A549 (cell line): ENCODE measurements at regions not wholly inside any gene's neighbourhood (a gene's known extent, or its start where the extent isn't known, plus 50 kb on each side); places are given as distances from the start of the nearest gene placed in this dataset.

Experiments
- ATAC-seq, 2 experiments: fragments of 200-7000 bp in 1 of 2; fragments of >200 bp in 1 of 2; cut with Nextera tagmentation in 1 of 2; cut with Tn5 transposase in 1 of 2; 3 replicates each; pipeline versions ENCODE4 v1.8.0 to v1.9.1; 2018 to 2020; ENCODE audit warnings: mild to moderate bottlenecking in 1 of 2, moderate library complexity in 1 of 2
- CTCF ChIA-PET: fragments of 300-600 bp; sonication (Branson Sonifier 250); formaldehyde crosslinking; extraction: SDS; loops from one replicate; lab custom pipeline; 2021; ENCODE audit warnings: antibody characterized with exemption, inconsistent platforms; lab: Yijun Ruan, JAX
- POLR2A ChIA-PET: fragments of 350-600 bp; formaldehyde crosslinking; extraction: SDS; loops from one replicate; lab custom pipeline; 2021; ENCODE audit warnings: antibody characterized with exemption, inconsistent platforms; lab: Yijun Ruan, JAX
- DNase-seq, 2 experiments: peaks; one replicate each; pipeline versions ENCODE4 v3.0.0 to v3.0.0-alpha.2; 2011 to 2016; ENCODE audit warnings: low read depth in 1 of 2, low spot score in 1 of 2
- FAIRE-seq: peaks from 2 replicates; lab custom pipeline; 2011; peaks lifted over from hg19 to GRCh38; lab: Jason Lieb, UNC
- H3K27ac ChIP-seq, 2 experiments: fragments of >200 bp; sonication (Bioruptor Twin); formaldehyde crosslinking; 3 replicates each; pipeline ENCODE4 v1.5.1; 2016 to 2017
- H3K4me1 ChIP-seq: fragments of >200 bp; sonication (Bioruptor Twin); formaldehyde crosslinking; 3 replicates; pipeline ENCODE4 v1.6.1; 2016
- H3K4me2 ChIP-seq: fragments of >200 bp; sonication (Bioruptor Twin); formaldehyde crosslinking; 3 replicates; pipeline ENCODE4 v1.6.1; 2016
- H3K4me3 ChIP-seq: fragments of >200 bp; sonication (Bioruptor Twin); formaldehyde crosslinking; 3 replicates; pipeline ENCODE4 v1.5.1; 2016
- H3K9me3 ChIP-seq: fragments of >200 bp; sonication (Bioruptor Twin); formaldehyde crosslinking; 3 replicates; pipeline ENCODE4 v1.6.1; 2016
- ATOH8 ChIP-seq: fragments of 250-450 bp; sonication (Bioruptor Pico); IDR thresholded peaks from 2 replicates; pipeline ENCODE4 v1.5.0; 2020; ENCODE audit warnings: low read depth, mild to moderate bottlenecking, moderate library complexity
- BHLHE40 ChIP-seq: IDR thresholded peaks from 2 replicates; pipeline ENCODE4 v1.6.1; 2012; ENCODE audit warnings: low read depth, low read length, inconsistent platforms
- CBX2 ChIP-seq: fragments of 200-600 bp; sonication (generic); IDR thresholded peaks from 2 replicates; pipeline ENCODE4 v1.6.1; 2016; ENCODE audit warnings: low read depth, mild to moderate bottlenecking, borderline replicate concordance
- CBX8 ChIP-seq: fragments of 200-600 bp; sonication (generic); IDR thresholded peaks from 2 replicates; pipeline ENCODE4 v1.6.1; 2016
- EHF ChIP-seq: fragments of 250-450 bp; sonication (Bioruptor Pico); IDR thresholded peaks from 2 replicates; pipeline ENCODE4 v1.5.0; 2020; ENCODE audit warnings: mild to moderate bottlenecking
- EHMT2 ChIP-seq: fragments of 200-600 bp; sonication (generic); IDR thresholded peaks from 2 replicates; pipeline ENCODE4 v1.6.1; 2016; ENCODE audit warnings: antibody characterized with exemption, low read depth, mild to moderate bottlenecking, moderate library complexity
- ESRRA ChIP-seq: fragments of 150-350 bp; IDR thresholded peaks from 2 replicates; pipeline ENCODE4 v1.6.1; 2014; ENCODE audit warnings: mild to moderate bottlenecking, low read length, borderline replicate concordance
- FOSB ChIP-seq: fragments of 250-450 bp; sonication (Bioruptor Pico); IDR thresholded peaks from 2 replicates; pipeline ENCODE4 v1.5.0; 2020; ENCODE audit warnings: mild to moderate bottlenecking, moderate library complexity
- FOXS1 ChIP-seq: fragments of 250-450 bp; sonication (Bioruptor Pico); IDR thresholded peaks from 2 replicates; pipeline ENCODE4 v1.5.0; 2020; ENCODE audit warnings: mild to moderate bottlenecking, moderate library complexity
- GATA3 ChIP-seq: IDR thresholded peaks from 2 replicates; pipeline ENCODE4 v1.6.1; 2012; ENCODE audit warnings: borderline replicate concordance
- HDAC2 ChIP-seq: fragments of 200-600 bp; sonication (generic); IDR thresholded peaks from 2 replicates; pipeline ENCODE4 v1.6.1; 2016
- HOXA7 ChIP-seq: fragments of 250-450 bp; sonication (Bioruptor Pico); IDR thresholded peaks from 2 replicates; pipeline ENCODE4 v1.5.0; 2020; ENCODE audit warnings: mild to moderate bottlenecking, moderate library complexity
- HOXB13 ChIP-seq: fragments of 250-450 bp; sonication (Bioruptor Pico); IDR thresholded peaks from 2 replicates; pipeline ENCODE4 v1.5.0; 2020; ENCODE audit warnings: low read depth, mild to moderate bottlenecking, moderate library complexity
- JUNB ChIP-seq: fragments of >200 bp; sonication (Bioruptor Twin); formaldehyde crosslinking; IDR thresholded peaks from 2 replicates; pipeline ENCODE4 v1.6.1; 2016
- MAFK ChIP-seq: fragments of 450-650 bp; IDR thresholded peaks from 2 replicates; pipeline ENCODE4 v1.6.1; 2014; ENCODE audit not compliant: partially characterized antibody
- PBX3 ChIP-seq: IDR thresholded peaks from 2 replicates; pipeline ENCODE4 v1.6.1; 2012
- POLR2A ChIP-seq: IDR thresholded peaks from 2 replicates; pipeline ENCODE4 v1.6.1; 2012; ENCODE audit warnings: mild to moderate bottlenecking, low read length
- RAD21 ChIP-seq, 2 experiments: fragments of >200 bp in 1 of 2; sonication (Bioruptor Twin) in 1 of 2; formaldehyde crosslinking in 1 of 2; IDR thresholded peaks in 1 of 2; conservative IDR thresholded peaks in 1 of 2; 2 replicates in 1 of 2; 3 replicates in 1 of 2; pipeline ENCODE4 v1.6.1; 2012 to 2018; ENCODE audit warnings: inconsistent platforms in 1 of 2
- SMC3 ChIP-seq: fragments of >200 bp; sonication (Bioruptor Twin); formaldehyde crosslinking; IDR thresholded peaks from 3 replicates; pipeline ENCODE4 v1.6.1; 2018; ENCODE audit warnings: inconsistent platforms
- SREBF2 ChIP-seq: fragments of 450-650 bp; IDR thresholded peaks from 2 replicates; pipeline ENCODE4 v1.6.1; 2014; ENCODE audit warnings: mild to moderate bottlenecking, moderate library complexity
- TFCP2L1 ChIP-seq: fragments of 250-450 bp; sonication (Bioruptor Pico); IDR thresholded peaks from 2 replicates; pipeline ENCODE4 v1.5.0; 2021; ENCODE audit warnings: mild to moderate bottlenecking
- ZC3H11A ChIP-seq: fragments of 450-650 bp; IDR thresholded peaks from 2 replicates; pipeline ENCODE4 v1.6.1; 2014; ENCODE audit warnings: antibody characterized with exemption, mild to moderate bottlenecking
- ZNF302 ChIP-seq: fragments of 250-450 bp; sonication (Bioruptor Pico); IDR thresholded peaks from 2 replicates; pipeline ENCODE4 v1.9.0; 2021; ENCODE audit warnings: inconsistent platforms, mild to moderate bottlenecking, moderate library complexity
- WGBS: methylation state at CpG from one replicate; pipeline ENCODE4 v1.1.6; 2017; ENCODE audit errors: missing lambda C conversion rate; 5-methylcytosine and 5-hydroxymethylcytosine counted together

GRCh38 chr1:103307751-103308150 is 199.4 kb upstream of the COL11A1 start:
- no peak overlapping the region for H3K27ac ChIP-seq
- no peaks in the 10 kb centered on the region for H3K4me1 ChIP-seq
- no peak overlapping the region for H3K4me3 ChIP-seq
- DNase-seq (no peak), FAIRE-seq (no peak), ATAC-seq (no peak)
- H3K9me3 ChIP-seq: no peaks in the 10 kb centered on the region
- POLR2A ChIA-PET: no interaction called here
- TF ChIP-seq MAFK: peak; percentile 12
- TF ChIP-seq POLR2A: no peak
- TF ChIP-seq SMC3: no peak
- CTCF ChIA-PET: no interaction called here
- WGBS: 27% methylated on average over 2 of the region's 2 CpGs
- no peak overlapping the region for H3K4me2 ChIP-seq

- Histone ChIP-seq H3K4me1 (no peaks in the 10 kb centered on the region), H3K4me2 (no peak overlapping the region), H3K9me3 (no peaks in the 10 kb centered on the region), H3K4me3 (no peak overlapping the region), H3K27ac (no peak overlapping the region)
- TF ChIP-seq EHF (CRISPR knock-in tag): no peak
- no peak for TF ChIP-seq TFCP2L1 (CRISPR knock-in tag)
- no peak for TF ChIP-seq BHLHE40
- no peak for TF ChIP-seq EHMT2
- no peak for TF ChIP-seq GATA3
- TF ChIP-seq CBX8: no peak
- TF ChIP-seq ZNF302 (CRISPR knock-in tag): no peak
- POLR2A ChIA-PET: no interaction called here
- ATAC-seq: no peak
- CTCF ChIA-PET: no interaction called here
- no peak for DNase-seq
- FAIRE-seq: no peak
These were observed 175.7 kb upstream of the COL11A1 start for GRCh38 chr1:103283841-103284669.

- H3K4me1 ChIP-seq: no peaks in the 10 kb centered on the region
- FAIRE-seq (no peak), DNase-seq (no peak), ATAC-seq (no peak)
- H3K4me2 ChIP-seq: no peak overlapping the region
- H3K4me3 ChIP-seq: no peak overlapping the region
- 32% methylated on average over 1 of the region's 1 CpG for whole genome bisulfite sequencing
- ChIA-PET CTCF (no interaction called here), POLR2A (no interaction called here)
- H3K9me3 ChIP-seq: no peaks in the 10 kb centered on the region
- TF ChIP-seq FOXS1 (CRISPR knock-in tag) (no peak), HOXA7 (no peak), FOSB (no peak), SREBF2 (no peak), ATOH8 (CRISPR knock-in tag) (no peak), ESRRA (no peak), JUNB (no peak), HOXB13 (no peak), PBX3 (no peak), EHF (CRISPR knock-in tag) (no peak), CBX2 (no peak), HDAC2 (no peak), ZC3H11A (no peak)
- H3K27ac ChIP-seq: no peak overlapping the region
These were observed 175.0 kb upstream of the COL11A1 start for GRCh38 chr1:103283371-103283770.

GRCh38 chr1:103275725-103276124 is 167.4 kb upstream of the COL11A1 start:
- no peak for TF ChIP-seq FOXS1 (CRISPR knock-in tag)
- TF ChIP-seq RAD21 (conservative IDR thresholded peaks at IDR 0.05 in 1 of 2, IDR thresholded peaks at IDR 0.05 in 1 of 2): no peak
- no peak overlapping the region for H3K4me2 ChIP-seq
- H3K4me3 ChIP-seq: no peak overlapping the region
- CTCF ChIA-PET: no interaction called here
- H3K4me1 ChIP-seq: no peaks in the 10 kb centered on the region
- FAIRE-seq: no peak
- no peak for ATAC-seq
- H3K9me3 ChIP-seq: no peaks in the 10 kb centered on the region
- H3K27ac ChIP-seq: no peak overlapping the region
- POLR2A ChIA-PET: no interaction called here
- no peak for DNase-seq
- WGBS: 50% methylated on average over 1 of the region's 1 CpG
